GM12892 (cell line): ENCODE measurements at regions not wholly inside any gene's neighbourhood (a gene's known extent, or its start where the extent isn't known, plus 50 kb on each side); places are given as distances from the start of the nearest gene placed in this dataset.

Experiments
- POLR2A ChIP-seq: IDR thresholded peaks from 2 replicates; pipeline ENCODE4 v1.6.1; 2011; ENCODE audit warnings: low read depth, low read length, control low read depth
- POLR2AphosphoS5 ChIP-seq: IDR thresholded peaks from 2 replicates; pipeline ENCODE4 v1.6.1; 2011; ENCODE audit warnings: low read depth, low read length, control low read depth

GRCh38 chr13:39967199-39967959 is 311.9 kb downstream of the COG6 start:
- TF ChIP-seq POLR2A (no peak), POLR2AphosphoS5 (no peak)
